SK-N-SH (cell line): ENCODE measurements at regions not wholly inside any gene's neighbourhood (a gene's known extent, or its start where the extent isn't known, plus 50 kb on each side); places are given as distances from the start of the nearest gene placed in this dataset.
A peak's percentile ranks its signal among the peaks of the same experiment; 100 is the strongest.

Source experiments
- CTCF ChIA-PET: fragments of 300-600, 350-600 bp; formaldehyde crosslinking; extraction: SDS; loops from one replicate; lab custom pipeline; 2021; lab: Yijun Ruan, JAX
- POLR2A ChIA-PET: fragments of 350-600 bp; sonication (Branson Sonifier 250); formaldehyde crosslinking; extraction: SDS; loops from one replicate; lab custom pipeline; 2020; ENCODE audit warnings: antibody characterized with exemption, inconsistent platforms; lab: Yijun Ruan, JAX
- DNase-seq: peaks from one replicate; pipeline ENCODE4 v3.0.0; 2012
- H2AFZ ChIP-seq: fragments of 200-600 bp; sonication (generic); 2 replicates; pipeline ENCODE4 v1.8.1; 2016; ENCODE audit warnings: antibody characterized with exemption, mild to moderate bottlenecking, low read depth
- H3F3A ChIP-seq: fragments of 200-600 bp; sonication (generic); replicated peaks from 2 replicates; pipeline ENCODE3; 2016; ENCODE audit warnings: antibody characterized with exemption, mild to moderate bottlenecking; ENCODE audit not compliant: insufficient read depth
- H3K27ac ChIP-seq, 2 experiments: fragments of 200-500 bp in 1 of 2; fragments of 200-600 bp in 1 of 2; sonication (Bioruptor generic) in 1 of 2; sonication (generic), shearing (Covaris generic) in 1 of 2; 2 replicates each; pipeline versions ENCODE4 v1.5.1 to v1.6.1; 2014 to 2016; ENCODE audit warnings: low read depth in 2 of 2, inconsistent platforms in 1 of 2, low read length in 1 of 2, mild to moderate bottlenecking in 1 of 2, mixed read lengths in 1 of 2
- H3K27me3 ChIP-seq: fragments of 200-600 bp; sonication (generic), shearing (Covaris generic); 2 replicates; pipeline ENCODE4 v1.6.1; 2016; ENCODE audit warnings: mixed run types; ENCODE audit not compliant: insufficient read depth
- H3K36me3 ChIP-seq, 2 experiments: fragments of 200-500 bp in 1 of 2; fragments of 200-600 bp in 1 of 2; sonication (Bioruptor generic) in 1 of 2; sonication (generic) in 1 of 2; replicated peaks in 1 of 2; 2 replicates each; pipeline versions ENCODE3 to v1.5.1; 2014 to 2016; ENCODE audit warnings: low read length in 1 of 2, mild to moderate bottlenecking in 1 of 2; ENCODE audit not compliant: insufficient read depth in 2 of 2, control insufficient read depth in 1 of 2
- H3K4me1 ChIP-seq, 2 experiments: fragments of 200-500 bp in 1 of 2; fragments of 200-600 bp in 1 of 2; sonication (Bioruptor generic) in 1 of 2; sonication (generic), shearing (Covaris generic) in 1 of 2; 2 replicates each; pipeline versions ENCODE4 v1.5.1 to v1.6.1; 2014 to 2016; ENCODE audit warnings: low read depth in 1 of 2, low read length in 1 of 2, mixed run types in 1 of 2; ENCODE audit not compliant: insufficient read depth in 2 of 2, control insufficient read depth in 1 of 2
- H3K4me2 ChIP-seq: fragments of 200-600 bp; sonication (generic), shearing (Covaris generic); 2 replicates; pipeline ENCODE4 v1.6.1; 2017; ENCODE audit warnings: mixed run types
- H3K4me3 ChIP-seq, 2 experiments: fragments of 200-500 bp in 1 of 2; fragments of 200-600 bp in 1 of 2; sonication (Bioruptor generic) in 1 of 2; sonication (generic), shearing (Covaris generic) in 1 of 2; 2 replicates each; pipeline versions ENCODE4 v1.5.1 to v1.8.1; 2014 to 2016; ENCODE audit warnings: low read depth in 2 of 2, inconsistent platforms in 1 of 2, low read length in 1 of 2, mild to moderate bottlenecking in 1 of 2, mixed read lengths in 1 of 2, moderate library complexity in 1 of 2
- H3K79me2 ChIP-seq: fragments of 200-600 bp; sonication (generic); 2 replicates; pipeline ENCODE4 v1.8.1; 2017; ENCODE audit warnings: mild to moderate bottlenecking; ENCODE audit not compliant: insufficient read depth
- H3K9ac ChIP-seq: fragments of 200-600 bp; sonication (generic); 2 replicates; pipeline ENCODE4 v1.6.1; 2017; ENCODE audit warnings: mixed run types
- H3K9me2 ChIP-seq: fragments of 200-600 bp; sonication (generic); 2 replicates; pipeline ENCODE4 v1.6.1; 2017; ENCODE audit warnings: mixed run types
- H3K9me3 ChIP-seq: fragments of 200-600 bp; sonication (generic); 2 replicates; pipeline ENCODE4 v1.6.1; 2017; ENCODE audit warnings: mixed run types, mild to moderate bottlenecking, moderate library complexity
- H4K20me1 ChIP-seq: fragments of 200-600 bp; sonication (generic); 2 replicates; pipeline ENCODE4 v1.6.1; 2017; ENCODE audit warnings: mild to moderate bottlenecking, mixed run types; ENCODE audit not compliant: insufficient read depth
- CHD2 ChIP-seq: fragments of 150-350 bp; IDR thresholded peaks from 2 replicates; pipeline ENCODE4 v1.6.1; 2018; ENCODE audit warnings: low read length; ENCODE audit not compliant: partially characterized antibody
- EP300 ChIP-seq, 2 experiments: IDR thresholded peaks; 2 replicates each; pipeline versions ENCODE4 v1.4.0 to v1.6.1; 2012; ENCODE audit warnings: borderline replicate concordance in 1 of 2, low read depth in 1 of 2, low read length in 1 of 2
- FOXJ3 ChIP-seq: sonication (generic); formaldehyde crosslinking; IDR thresholded peaks from 2 replicates; pipeline ENCODE4 v1.5.1; 2020; ENCODE audit warnings: mild to moderate bottlenecking, missing genetic modification reagents
- GABPA ChIP-seq: IDR thresholded peaks from 2 replicates; pipeline ENCODE4 v1.4.0; 2012; ENCODE audit warnings: low read depth, mild to moderate bottlenecking
- GATA2 ChIP-seq: sonication (generic); formaldehyde crosslinking; IDR thresholded peaks from 2 replicates; pipeline ENCODE4 v1.5.0; 2020; ENCODE audit warnings: mild to moderate bottlenecking, missing genetic modification reagents
- IRF3 ChIP-seq: fragments of 150-350 bp; IDR thresholded peaks from 2 replicates; pipeline ENCODE4 v1.6.1; 2016; ENCODE audit warnings: mild to moderate bottlenecking, low read depth, low read length
- JUND ChIP-seq: IDR thresholded peaks from 2 replicates; pipeline ENCODE4 v1.4.0; 2012
- MEF2A ChIP-seq: IDR thresholded peaks from 2 replicates; pipeline ENCODE4 v1.4.0; 2012; ENCODE audit warnings: low read depth, borderline replicate concordance
- MXI1 ChIP-seq: IDR thresholded peaks from 2 replicates; pipeline ENCODE4 v1.6.1; 2012; ENCODE audit warnings: mild to moderate bottlenecking, low read depth, low read length, improper control_type of control experiment
- NFIC ChIP-seq: IDR thresholded peaks from 2 replicates; pipeline ENCODE4 v1.4.0; 2012; ENCODE audit warnings: borderline replicate concordance
- NRF1 ChIP-seq: IDR thresholded peaks from 2 replicates; pipeline ENCODE4 v1.6.1; 2012; ENCODE audit warnings: low read depth, mild to moderate bottlenecking, low read length
- POLR2AphosphoS5 ChIP-seq: IDR thresholded peaks from 2 replicates; pipeline ENCODE4 v1.6.1; 2012; ENCODE audit warnings: low read depth, low read length
- RAD21 ChIP-seq: IDR thresholded peaks from 2 replicates; pipeline ENCODE4 v1.6.1; 2012; ENCODE audit warnings: mild to moderate bottlenecking, low read length
- RCOR1 ChIP-seq: fragments of 150-350 bp; IDR thresholded peaks from 2 replicates; pipeline ENCODE4 v1.6.1; 2017; ENCODE audit warnings: antibody characterized with exemption, low read length
- RXRA ChIP-seq: IDR thresholded peaks from 2 replicates; pipeline ENCODE4 v1.4.0; 2012; ENCODE audit warnings: low read depth, mild to moderate bottlenecking, borderline replicate concordance
- SIN3A ChIP-seq: IDR thresholded peaks from 2 replicates; pipeline ENCODE4 v1.6.1; 2012; ENCODE audit warnings: low read depth, mild to moderate bottlenecking, low read length, moderate library complexity, borderline replicate concordance
- TCF12 ChIP-seq: IDR thresholded peaks from 2 replicates; pipeline ENCODE4 v1.4.0; 2012
- YY1 ChIP-seq: IDR thresholded peaks from 2 replicates; pipeline ENCODE4 v1.4.0; 2012; ENCODE audit warnings: low read depth, mild to moderate bottlenecking
- WGBS: methylation state at CpG from one replicate; pipeline ENCODE4 v1.1.6; 2017; ENCODE audit warnings: low lambda C conversion rate; 5-methylcytosine and 5-hydroxymethylcytosine counted together
- TF ChIP-seq, protein P1 (sequence below): IDR thresholded peaks from 2 replicates; pipeline ENCODE4; 2012
- TF ChIP-seq, protein P2 (sequence below): fragments of 200-600 bp; sonication (generic); IDR thresholded peaks from 2 replicates; pipeline ENCODE4 v1.6.1; 2017; ENCODE audit warnings: antibody characterized with exemption, mild to moderate bottlenecking, moderate library complexity

- TF ChIP-seq RAD21 (no peak), POLR2AphosphoS5 (peak; percentile 36; the same call in 1 of the 2 replicates)
- TF ChIP-seq, all 33 proteins: peak for 9
These were observed 87.1 kb upstream of the VEPH1 start (continued) for GRCh38 chr3:157590273-157590672.

DNA sequence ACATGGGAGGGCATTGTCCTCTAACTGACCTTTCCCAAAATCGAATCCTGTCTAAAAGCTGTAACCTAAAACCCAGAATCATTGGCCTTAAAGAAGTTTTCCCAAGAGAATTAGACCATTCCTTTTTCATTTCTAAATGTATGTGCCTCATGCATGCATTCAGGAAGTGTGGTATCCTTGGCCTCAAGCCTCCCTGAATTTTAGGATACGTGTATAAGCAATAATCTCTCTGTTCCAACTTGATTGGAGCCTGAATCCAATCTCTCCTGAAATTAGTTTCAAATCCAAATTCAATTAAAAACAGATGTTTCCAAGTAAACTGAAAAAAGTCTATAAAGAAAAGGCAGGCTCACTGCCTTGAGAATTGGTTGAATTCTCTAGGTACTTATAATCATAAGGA lies 86.0 kb upstream of the VEPH1 start:
- H3K9me2 ChIP-seq = no peaks in the 10 kb centered on the region
- TF ChIP-seq MXI1 = no peak
- no peak for TF ChIP-seq YY1
- TF ChIP-seq RAD21 = no peak
- no peak for TF ChIP-seq SIN3A
- TF ChIP-seq GATA2 (CRISPR knock-in tag) = no peak
- TF ChIP-seq FOXJ3 = no peak
- TF ChIP-seq, protein P1, sequence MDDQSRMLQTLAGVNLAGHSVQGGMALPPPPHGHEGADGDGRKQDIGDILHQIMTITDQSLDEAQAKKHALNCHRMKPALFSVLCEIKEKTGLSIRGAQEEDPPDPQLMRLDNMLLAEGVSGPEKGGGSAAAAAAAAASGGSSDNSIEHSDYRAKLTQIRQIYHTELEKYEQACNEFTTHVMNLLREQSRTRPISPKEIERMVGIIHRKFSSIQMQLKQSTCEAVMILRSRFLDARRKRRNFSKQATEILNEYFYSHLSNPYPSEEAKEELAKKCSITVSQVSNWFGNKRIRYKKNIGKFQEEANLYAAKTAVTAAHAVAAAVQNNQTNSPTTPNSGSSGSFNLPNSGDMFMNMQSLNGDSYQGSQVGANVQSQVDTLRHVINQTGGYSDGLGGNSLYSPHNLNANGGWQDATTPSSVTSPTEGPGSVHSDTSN = no peak
- TF ChIP-seq RXRA = no peak
- no peak for TF ChIP-seq MEF2A
- no peak for TF ChIP-seq GABPA
- TF ChIP-seq IRF3 = no peak
- TF ChIP-seq RCOR1 = no peak
- TF ChIP-seq, protein P2, sequence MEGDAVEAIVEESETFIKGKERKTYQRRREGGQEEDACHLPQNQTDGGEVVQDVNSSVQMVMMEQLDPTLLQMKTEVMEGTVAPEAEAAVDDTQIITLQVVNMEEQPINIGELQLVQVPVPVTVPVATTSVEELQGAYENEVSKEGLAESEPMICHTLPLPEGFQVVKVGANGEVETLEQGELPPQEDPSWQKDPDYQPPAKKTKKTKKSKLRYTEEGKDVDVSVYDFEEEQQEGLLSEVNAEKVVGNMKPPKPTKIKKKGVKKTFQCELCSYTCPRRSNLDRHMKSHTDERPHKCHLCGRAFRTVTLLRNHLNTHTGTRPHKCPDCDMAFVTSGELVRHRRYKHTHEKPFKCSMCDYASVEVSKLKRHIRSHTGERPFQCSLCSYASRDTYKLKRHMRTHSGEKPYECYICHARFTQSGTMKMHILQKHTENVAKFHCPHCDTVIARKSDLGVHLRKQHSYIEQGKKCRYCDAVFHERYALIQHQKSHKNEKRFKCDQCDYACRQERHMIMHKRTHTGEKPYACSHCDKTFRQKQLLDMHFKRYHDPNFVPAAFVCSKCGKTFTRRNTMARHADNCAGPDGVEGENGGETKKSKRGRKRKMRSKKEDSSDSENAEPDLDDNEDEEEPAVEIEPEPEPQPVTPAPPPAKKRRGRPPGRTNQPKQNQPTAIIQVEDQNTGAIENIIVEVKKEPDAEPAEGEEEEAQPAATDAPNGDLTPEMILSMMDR = no peak
- TF ChIP-seq NFIC = no peak
- no peak for TF ChIP-seq EP300 (IDR thresholded peaks at IDR 0.05; ENCODE audit: borderline replicate concordance in 1 of 2, low read depth in 1 of 2, low read length in 1 of 2)
- TF ChIP-seq TCF12 = no peak
- no peak for TF ChIP-seq JUND
- TF ChIP-seq POLR2AphosphoS5 = no peak
- no peak for TF ChIP-seq NRF1
- TF ChIP-seq CHD2 = no peak
- TF ChIP-seq, all 33 proteins: peak for 0
- H3K27me3 ChIP-seq = no peaks in the 10 kb centered on the region
- H2AFZ ChIP-seq = no peak overlapping the region
- no peak for DNase-seq
- H4K20me1 ChIP-seq = no peaks in the 10 kb centered on the region
- H3K36me3 ChIP-seq = no peaks in the 10 kb centered on the region
- H3K4me1 ChIP-seq = peaks cover 0 to 4% of the 10 kb centered on the region in 2 experiments; a peak in 2 of 4 replicates
- CTCF ChIA-PET = interaction anchor here (0.7 to 2.2 kb wide), 2 partner anchors 16 to 17 kb away, joined by 3 to 5 read pairs; no protein-coding TSS in a partner anchor
- no peak overlapping the region for H3K4me2 ChIP-seq
- H3K79me2 ChIP-seq = no peaks in the 10 kb centered on the region
- POLR2A ChIA-PET = no interaction called here
- H3K9me3 ChIP-seq = no peaks in the 10 kb centered on the region
- H3K9ac ChIP-seq = no peak overlapping the region
- no peaks in the 10 kb centered on the region for H3F3A ChIP-seq
- H3K27ac ChIP-seq = peak overlapping the region; percentile 36 to 79; a peak in 2 of 4 replicates
- H3K4me3 ChIP-seq = no peak overlapping the region
- WGBS = 36% methylated on average over 2 of the region's 2 CpGs
